Activated CD8-positive, alpha-beta memory T cell treated with anti-CD3 and anti-CD28 coated beads, Interleukin-2, amount 10 ng/mL, durations not matched to agents 7 days and 5 days (primary cell): ENCODE measurements at regions not wholly inside any gene's neighbourhood (a gene's known extent, or its start where the extent isn't known, plus 50 kb on each side); places are given as distances from the start of the nearest gene placed in this dataset.
"Not testable (repeated sequence)": the region's sequence is repeated elsewhere in the genome, so short reads cannot be mapped to it uniquely, and the experiment has no call there.

Source experiments
- ATAC-seq: fragments of 150-1000 bp; cut with Tn5 transposase; one replicate; pipeline ENCODE4 v1.10.0; 2021; ENCODE audit warnings: moderate library complexity
- CTCF ChIA-PET: fragments of 350-600 bp; sonication (Branson Sonifier 250); formaldehyde crosslinking; loops from one replicate; lab custom pipeline; 2021; ENCODE audit warnings: antibody characterized with exemption; lab: Charles Lee
- DNase-seq: peaks from one replicate; pipeline ENCODE4 v3.0.0-alpha.2; 2020
- H3K27ac Mint-ChIP-seq: one replicate; pipeline ENCODE4 v1.8.0; 2021; ENCODE audit warnings: mild to moderate bottlenecking, mixed read lengths
- H3K27me3 Mint-ChIP-seq: one replicate; pipeline ENCODE4 v1.8.0; 2021; ENCODE audit warnings: mixed read lengths
- H3K36me3 Mint-ChIP-seq: one replicate; pipeline ENCODE4 v1.8.0; 2021; ENCODE audit warnings: mild to moderate bottlenecking, mixed read lengths
- H3K4me1 Mint-ChIP-seq: one replicate; pipeline ENCODE4 v1.8.0; 2021; ENCODE audit warnings: mixed read lengths
- H3K4me3 Mint-ChIP-seq: one replicate; pipeline ENCODE4 v1.8.0; 2021; ENCODE audit warnings: mild to moderate bottlenecking, moderate library complexity, mixed read lengths
- H3K9me3 Mint-ChIP-seq: one replicate; pipeline ENCODE4 v1.8.0; 2022; ENCODE audit warnings: low read depth, mixed read lengths

GRCh38 chr17:69690531-69690930 is 276.0 kb downstream of the MAP2K6 start:
- H3K4me3 Mint-ChIP-seq: no peak overlapping the region
- ATAC-seq (no peak), DNase-seq (no peak)
- CTCF ChIA-PET: no interaction called here
- H3K27ac Mint-ChIP-seq: no peak overlapping the region
- H3K4me1 Mint-ChIP-seq: no peaks in the 10 kb centered on the region
- H3K9me3 Mint-ChIP-seq: no peaks in the 10 kb centered on the region
- no peaks in the 10 kb centered on the region for H3K36me3 Mint-ChIP-seq
- H3K27me3 Mint-ChIP-seq: no peaks in the 10 kb centered on the region

DNA sequence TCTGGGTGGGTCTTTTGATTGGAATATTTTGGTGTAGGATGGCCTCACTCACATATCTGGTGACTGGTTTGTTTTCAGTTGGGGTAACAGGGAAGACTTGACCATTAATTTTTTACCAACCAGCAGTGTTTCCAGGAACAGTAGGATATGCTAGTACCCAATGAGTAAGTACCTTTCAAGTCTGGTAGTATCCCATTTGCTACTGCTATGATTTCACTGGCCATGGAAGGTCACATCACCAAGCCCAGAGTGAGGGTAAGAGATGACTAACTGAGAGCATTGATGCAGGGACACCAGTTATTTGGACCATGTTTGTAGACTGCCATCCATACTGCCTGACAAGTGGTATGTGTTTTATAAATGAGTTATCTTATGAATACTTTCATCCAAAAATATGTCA is 277.7 kb downstream of the MAP2K6 start:
- ATAC-seq: no peak
- Mint-ChIP-seq H3K27ac (no peak overlapping the region), H3K4me3 (no peak overlapping the region), H3K36me3 (no peaks in the 10 kb centered on the region), H3K9me3 (peaks cover 1% of the 10 kb centered on the region), H3K27me3 (no peaks in the 10 kb centered on the region), H3K4me1 (no peaks in the 10 kb centered on the region)
- no peak for DNase-seq
- CTCF ChIA-PET: no interaction called here

GRCh38 chr17:69695646-69696045 is 281.1 kb downstream of the MAP2K6 start:
- no peak for DNase-seq
- ATAC-seq: no peak
- H3K27ac Mint-ChIP-seq: no peak overlapping the region
- CTCF ChIA-PET: no interaction called here
- H3K4me3 Mint-ChIP-seq: no peak overlapping the region
- no peaks in the 10 kb centered on the region for H3K4me1 Mint-ChIP-seq
- H3K9me3 Mint-ChIP-seq: peaks cover 14% of the 10 kb centered on the region
- H3K36me3 Mint-ChIP-seq: peaks cover 1% of the 10 kb centered on the region
- H3K27me3 Mint-ChIP-seq: no peaks in the 10 kb centered on the region

GRCh38 chr17:69696650-69697049 is 282.2 kb downstream of the MAP2K6 start:
- Mint-ChIP-seq H3K4me3 (no peak overlapping the region), H3K27ac (no peak overlapping the region), H3K27me3 (no peaks in the 10 kb centered on the region), H3K36me3 (peaks cover 1% of the 10 kb centered on the region), H3K4me1 (no peaks in the 10 kb centered on the region), H3K9me3 (peaks cover 14% of the 10 kb centered on the region)
- DNase-seq: no peak
- no peak for ATAC-seq
- CTCF ChIA-PET: no interaction called here

DNA sequence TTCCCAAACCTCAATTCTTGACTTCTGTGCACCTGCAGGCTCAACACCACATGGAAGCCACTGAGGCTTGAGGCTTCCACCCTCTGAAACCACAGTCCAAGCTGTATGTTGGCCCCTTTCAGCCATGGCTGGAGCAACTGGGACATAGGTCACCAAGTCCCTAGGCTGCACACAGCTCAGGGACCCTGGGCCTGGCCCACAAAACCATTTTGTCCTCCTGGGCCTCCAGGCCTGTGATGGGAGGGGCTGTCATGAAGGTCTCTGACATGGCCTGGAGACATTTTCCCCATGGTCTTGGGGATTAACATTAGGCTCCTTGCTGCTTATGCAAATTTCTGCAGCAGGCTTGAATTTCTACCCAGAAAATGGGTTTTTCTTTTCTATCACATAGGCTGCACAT is 283.9 kb downstream of the MAP2K6 start:
- H3K36me3 Mint-ChIP-seq, DNase-seq, CTCF ChIA-PET, H3K27me3 Mint-ChIP-seq, H3K4me1 Mint-ChIP-seq, H3K27ac Mint-ChIP-seq, H3K4me3 Mint-ChIP-seq, ATAC-seq: not testable (repeated sequence)
- peaks cover 14% of the 10 kb centered on the region for H3K9me3 Mint-ChIP-seq

- CTCF ChIA-PET: no interaction called here
- no peak overlapping the region for H3K4me3 Mint-ChIP-seq
- peaks cover 13% of the 10 kb centered on the region for H3K9me3 Mint-ChIP-seq
- no peak for ATAC-seq
- no peak for DNase-seq
- no peaks in the 10 kb centered on the region for H3K4me1 Mint-ChIP-seq
- no peak overlapping the region for H3K27ac Mint-ChIP-seq
- H3K27me3 Mint-ChIP-seq: no peaks in the 10 kb centered on the region
- H3K36me3 Mint-ChIP-seq: peaks cover 1% of the 10 kb centered on the region
Observed at GRCh38 chr17:69702078-69702477, 287.6 kb downstream of the MAP2K6 start.

GRCh38 chr17:69703751-69704150 is 289.3 kb downstream of the MAP2K6 start:
- Mint-ChIP-seq H3K27me3 (no peaks in the 10 kb centered on the region), H3K9me3 (peaks cover 8% of the 10 kb centered on the region), H3K4me3 (no peak overlapping the region), H3K27ac (no peak overlapping the region), H3K36me3 (peaks cover 1% of the 10 kb centered on the region), H3K4me1 (no peaks in the 10 kb centered on the region)
- ATAC-seq (no peak), DNase-seq (no peak)
- CTCF ChIA-PET: no interaction called here

GRCh38 chr17:69704935-69705334 is 290.4 kb downstream of the MAP2K6 start:
- peaks cover 4% of the 10 kb centered on the region for H3K4me1 Mint-ChIP-seq

GRCh38 chr17:69706127-69706526 is 291.6 kb downstream of the MAP2K6 start:
- CTCF ChIA-PET: no interaction called here
- Mint-ChIP-seq H3K9me3 (no peaks in the 10 kb centered on the region), H3K27me3 (peaks cover 4% of the 10 kb centered on the region), H3K4me1 (peaks cover 4% of the 10 kb centered on the region), H3K4me3 (no peak overlapping the region), H3K36me3 (no peaks in the 10 kb centered on the region), H3K27ac (no peak overlapping the region)
- ATAC-seq: no peak
- no peak for DNase-seq

More at GRCh38 chr17:69704935-69705334, 290.4 kb downstream of the MAP2K6 start:
- no peak overlapping the region for H3K4me3 Mint-ChIP-seq
- H3K27me3 Mint-ChIP-seq: no peaks in the 10 kb centered on the region
- DNase-seq (no peak), ATAC-seq (no peak)
- CTCF ChIA-PET: no interaction called here
- no peaks in the 10 kb centered on the region for H3K36me3 Mint-ChIP-seq
- no peak overlapping the region for H3K27ac Mint-ChIP-seq
- H3K9me3 Mint-ChIP-seq: peaks cover 1% of the 10 kb centered on the region

- peaks cover 4% of the 10 kb centered on the region for H3K4me1 Mint-ChIP-seq
- no peak overlapping the region for H3K4me3 Mint-ChIP-seq
- H3K36me3 Mint-ChIP-seq: no peaks in the 10 kb centered on the region
- no peak overlapping the region for H3K27ac Mint-ChIP-seq
- no peak for DNase-seq
- CTCF ChIA-PET: no interaction called here
- H3K27me3 Mint-ChIP-seq: peaks cover 4% of the 10 kb centered on the region
- no peak for ATAC-seq
- no peaks in the 10 kb centered on the region for H3K9me3 Mint-ChIP-seq
Observed at GRCh38 chr17:69709441-69709840, 294.9 kb downstream of the MAP2K6 start.

- peaks cover 4% of the 10 kb centered on the region for H3K4me1 Mint-ChIP-seq
- no peak overlapping the region for H3K27ac Mint-ChIP-seq
- CTCF ChIA-PET: no interaction called here
- H3K36me3 Mint-ChIP-seq: no peaks in the 10 kb centered on the region
- H3K27me3 Mint-ChIP-seq: peaks cover 4% of the 10 kb centered on the region
- peaks cover 2% of the 10 kb centered on the region for H3K9me3 Mint-ChIP-seq
- H3K4me3 Mint-ChIP-seq: no peak overlapping the region
- ATAC-seq (no peak), DNase-seq (no peak)
Observed at GRCh38 chr17:69710926-69711325, 296.4 kb downstream of the MAP2K6 start.

GRCh38 chr17:69711541-69711940 is 297.0 kb downstream of the MAP2K6 start:
- Mint-ChIP-seq H3K36me3 (no peaks in the 10 kb centered on the region), H3K27me3 (peaks cover 4% of the 10 kb centered on the region), H3K27ac (no peak overlapping the region), H3K4me1 (peaks cover 4% of the 10 kb centered on the region), H3K4me3 (no peak overlapping the region), H3K9me3 (peaks cover 2% of the 10 kb centered on the region)
- ATAC-seq: no peak
- CTCF ChIA-PET: no interaction called here
- DNase-seq: no peak

DNA sequence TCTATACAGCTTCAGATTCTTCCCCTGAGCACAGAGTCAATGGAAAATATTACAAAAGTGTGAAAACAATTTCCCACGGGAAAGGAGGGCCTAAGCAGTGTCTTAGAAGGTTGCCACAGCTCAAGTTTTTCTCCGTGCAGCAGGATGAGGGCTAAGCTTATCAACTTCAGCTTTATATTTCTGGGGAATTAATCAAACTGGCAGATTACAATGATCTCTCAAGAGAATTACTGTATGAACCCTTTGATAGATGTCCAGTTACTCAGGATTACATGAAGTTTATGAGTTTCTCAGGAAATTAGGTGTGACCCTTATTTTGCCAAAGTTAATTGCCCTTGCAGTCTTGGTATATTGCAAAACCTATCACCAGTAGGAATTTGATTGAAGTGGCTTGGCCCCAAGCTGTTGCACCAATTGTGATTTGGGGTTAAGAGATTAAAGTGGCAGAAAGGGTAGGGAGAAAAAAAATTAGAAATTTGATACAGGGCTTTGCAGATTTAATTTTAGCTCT is 298.4 kb downstream of the MAP2K6 start:
- peaks cover 2% of the 10 kb centered on the region for H3K9me3 Mint-ChIP-seq
- H3K36me3 Mint-ChIP-seq: no peaks in the 10 kb centered on the region
- DNase-seq (no peak), ATAC-seq (no peak)
- H3K27ac Mint-ChIP-seq: no peak overlapping the region
- no peak overlapping the region for H3K4me3 Mint-ChIP-seq
- CTCF ChIA-PET: interaction anchor here (1.2 kb wide), 1 partner anchor 11 kb away, joined by 3 read pairs; no protein-coding TSS in a partner anchor
- peaks cover 4% of the 10 kb centered on the region for H3K4me1 Mint-ChIP-seq
- peaks cover 4% of the 10 kb centered on the region for H3K27me3 Mint-ChIP-seq

GRCh38 chr17:69713815-69714214 is 299.3 kb downstream of the MAP2K6 start:
- H3K4me3 Mint-ChIP-seq: no peak overlapping the region
- CTCF ChIA-PET: no interaction called here
- peaks cover 4% of the 10 kb centered on the region for H3K4me1 Mint-ChIP-seq
- no peak overlapping the region for H3K27ac Mint-ChIP-seq
- ATAC-seq (no peak), DNase-seq (no peak)
- peaks cover 4% of the 10 kb centered on the region for H3K27me3 Mint-ChIP-seq
- H3K36me3 Mint-ChIP-seq: no peaks in the 10 kb centered on the region
- peaks cover 2% of the 10 kb centered on the region for H3K9me3 Mint-ChIP-seq

DNA sequence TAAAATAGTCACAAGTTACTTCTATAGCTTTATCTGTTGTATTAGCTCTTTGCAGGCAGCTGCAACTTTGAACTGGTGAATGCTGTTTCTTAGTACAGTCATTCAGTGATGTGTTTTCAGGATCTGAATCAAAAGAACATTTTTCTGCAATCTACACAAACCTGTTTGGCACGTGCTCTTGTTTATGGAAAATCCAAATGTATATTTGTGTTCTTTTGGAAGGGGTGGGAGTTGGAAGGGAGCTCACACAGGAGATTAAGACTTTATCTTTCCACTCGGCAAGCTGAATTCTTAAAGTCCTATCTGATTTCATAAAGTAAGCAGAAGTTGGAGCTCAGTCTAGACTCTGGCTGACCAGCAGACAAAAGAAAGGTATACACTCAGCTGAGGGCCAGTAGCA is 300.2 kb downstream of the MAP2K6 start:
- DNase-seq (no peak), ATAC-seq (no peak)
- Mint-ChIP-seq H3K27me3 (peaks cover 4% of the 10 kb centered on the region), H3K4me3 (no peak overlapping the region), H3K27ac (no peak overlapping the region), H3K4me1 (no peaks in the 10 kb centered on the region), H3K9me3 (peaks cover 2% of the 10 kb centered on the region), H3K36me3 (no peaks in the 10 kb centered on the region)
- CTCF ChIA-PET: no interaction called here
